ENCODE measurements at regions not wholly inside any gene's neighbourhood (a gene's known extent, or its start where the extent isn't known, plus 50 kb on each side); places are given as distances from the start of the nearest gene placed in this dataset.

DNA sequence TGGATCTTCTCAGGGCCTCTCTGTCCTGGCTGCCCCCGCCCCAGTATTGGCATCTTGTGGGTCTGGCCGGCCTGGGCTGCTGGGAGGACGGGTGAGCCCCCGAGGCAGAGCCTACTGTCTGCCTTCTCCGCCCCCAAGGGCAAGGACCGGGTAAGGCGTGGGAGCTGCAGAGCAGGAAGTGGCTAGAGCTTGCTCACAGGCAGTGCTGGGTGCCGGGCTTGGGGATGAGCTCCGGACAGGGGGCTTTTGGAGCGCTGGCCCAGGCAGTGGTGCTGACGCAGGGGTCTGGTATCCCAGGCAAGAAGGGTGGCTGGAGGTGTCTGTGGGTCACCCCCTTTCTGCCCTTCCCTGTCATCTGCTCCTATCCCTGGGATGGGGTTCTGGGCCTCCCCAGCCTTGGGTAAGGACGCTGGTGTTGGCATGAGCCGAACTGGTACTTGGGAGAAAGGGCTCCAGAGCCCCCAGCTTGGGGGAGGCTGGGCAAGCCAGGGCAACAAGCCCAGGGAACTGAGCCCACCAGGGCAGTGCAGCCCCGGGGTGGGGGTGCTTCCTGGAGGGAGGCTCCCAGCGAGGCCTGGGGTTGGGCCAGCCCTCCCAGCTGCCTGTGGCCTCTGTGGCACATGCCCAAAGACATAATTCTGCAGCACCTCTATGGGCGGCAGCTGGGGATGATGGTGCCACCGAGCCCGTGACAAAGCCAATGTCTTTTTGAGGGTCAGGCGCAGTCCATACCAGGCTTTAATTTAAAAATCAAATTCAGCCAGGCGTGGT lies 126.3 kb downstream of the KIF26A start:
- ATAC-seq: no peak
- POLR2A ChIA-PET: no interaction called here

DNA sequence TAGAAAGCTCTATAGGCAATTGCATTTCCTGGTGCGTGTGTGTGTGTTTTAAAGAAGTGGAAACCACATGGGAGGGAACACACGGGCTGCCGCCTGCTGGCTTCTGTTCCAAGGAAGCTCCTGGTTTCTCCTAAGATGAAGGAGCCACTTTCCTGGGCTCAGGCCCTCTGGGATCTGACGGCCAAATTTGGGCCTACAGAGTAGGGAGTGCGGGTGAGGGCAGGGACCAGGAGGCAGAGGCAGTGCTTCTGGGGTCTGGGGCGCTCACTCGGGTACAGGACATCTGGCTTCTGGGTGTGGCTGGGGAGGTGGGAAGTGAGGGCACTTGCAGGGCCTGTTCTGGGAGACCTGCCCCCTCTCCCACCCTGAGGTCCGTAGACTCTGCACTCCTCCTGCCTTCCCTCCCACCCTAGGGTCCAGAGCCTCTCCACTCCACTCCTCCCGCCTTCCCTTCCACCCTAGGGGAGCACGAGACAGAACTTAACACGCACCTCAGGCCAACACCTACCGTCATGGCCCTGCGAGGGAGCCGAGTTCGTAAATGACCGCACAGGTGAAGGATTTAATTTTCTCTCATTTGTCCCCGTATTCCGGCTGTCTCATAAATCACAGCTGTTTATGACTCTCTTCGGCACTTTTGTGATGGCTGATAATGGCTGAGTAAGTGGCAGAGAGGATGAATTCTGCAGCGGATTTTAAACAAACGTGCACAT lies 127.7 kb downstream of the KIF26A start:
- Mint-ChIP-seq H3K4me1 (peaks cover 19% of the 10 kb centered on the region), H3K27me3 (ENCODE audit: low read depth) (no peaks in the 10 kb centered on the region), H3K9me3 (peaks cover 12% of the 10 kb centered on the region), H3K27ac (no peak overlapping the region), H3K4me3 (no peak overlapping the region), H3K36me3 (0 out of 2 replicates have a peak, but pooled peaks cover under 1% of the 10 kb centered on the region)
- ChIA-PET CTCF (interaction anchor here (0.6 kb wide), 1 partner anchor 191 kb away, joined by 4 read pairs; no protein-coding TSS in a partner anchor), POLR2A (interaction anchor here (0.5 to 0.7 kb wide), 3 partner anchors 415 to 688 kb away, joined by 3 to 7 read pairs (median 3); no protein-coding TSS in a partner anchor)
- DNase-seq (ENCODE audit: low spot score): no peak
- ATAC-seq: no peak
- no peak for TF ChIP-seq NFATC4 (CRISPR knock-in tag; IDR thresholded peaks at IDR 0.05)
- TF ChIP-seq, protein P1, sequence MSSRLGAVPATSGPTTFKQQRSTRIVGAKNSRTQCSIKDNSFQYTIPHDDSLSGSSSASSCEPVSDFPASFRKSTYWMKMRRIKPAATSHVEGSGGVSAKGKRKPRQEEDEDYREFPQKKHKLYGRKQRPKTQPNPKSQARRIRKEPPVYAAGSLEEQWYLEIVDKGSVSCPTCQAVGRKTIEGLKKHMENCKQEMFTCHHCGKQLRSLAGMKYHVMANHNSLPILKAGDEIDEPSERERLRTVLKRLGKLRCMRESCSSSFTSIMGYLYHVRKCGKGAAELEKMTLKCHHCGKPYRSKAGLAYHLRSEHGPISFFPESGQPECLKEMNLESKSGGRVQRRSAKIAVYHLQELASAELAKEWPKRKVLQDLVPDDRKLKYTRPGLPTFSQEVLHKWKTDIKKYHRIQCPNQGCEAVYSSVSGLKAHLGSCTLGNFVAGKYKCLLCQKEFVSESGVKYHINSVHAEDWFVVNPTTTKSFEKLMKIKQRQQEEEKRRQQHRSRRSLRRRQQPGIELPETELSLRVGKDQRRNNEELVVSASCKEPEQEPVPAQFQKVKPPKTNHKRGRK (CRISPR knock-in tag; IDR thresholded peaks at IDR 0.05; ENCODE audit: borderline replicate concordance): no peak
- TF ChIP-seq, protein P2, sequence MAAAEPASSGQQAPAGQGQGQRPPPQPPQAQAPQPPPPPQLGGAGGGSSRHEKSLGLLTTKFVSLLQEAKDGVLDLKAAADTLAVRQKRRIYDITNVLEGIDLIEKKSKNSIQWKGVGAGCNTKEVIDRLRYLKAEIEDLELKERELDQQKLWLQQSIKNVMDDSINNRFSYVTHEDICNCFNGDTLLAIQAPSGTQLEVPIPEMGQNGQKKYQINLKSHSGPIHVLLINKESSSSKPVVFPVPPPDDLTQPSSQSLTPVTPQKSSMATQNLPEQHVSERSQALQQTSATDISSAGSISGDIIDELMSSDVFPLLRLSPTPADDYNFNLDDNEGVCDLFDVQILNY (CRISPR knock-in tag; IDR thresholded peaks at IDR 0.05): no peak
- TF ChIP-seq, protein P3, sequence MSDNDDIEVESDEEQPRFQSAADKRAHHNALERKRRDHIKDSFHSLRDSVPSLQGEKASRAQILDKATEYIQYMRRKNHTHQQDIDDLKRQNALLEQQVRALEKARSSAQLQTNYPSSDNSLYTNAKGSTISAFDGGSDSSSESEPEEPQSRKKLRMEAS (CRISPR knock-in tag; IDR thresholded peaks at IDR 0.05): no peak
- TF ChIP-seq, protein P4, sequence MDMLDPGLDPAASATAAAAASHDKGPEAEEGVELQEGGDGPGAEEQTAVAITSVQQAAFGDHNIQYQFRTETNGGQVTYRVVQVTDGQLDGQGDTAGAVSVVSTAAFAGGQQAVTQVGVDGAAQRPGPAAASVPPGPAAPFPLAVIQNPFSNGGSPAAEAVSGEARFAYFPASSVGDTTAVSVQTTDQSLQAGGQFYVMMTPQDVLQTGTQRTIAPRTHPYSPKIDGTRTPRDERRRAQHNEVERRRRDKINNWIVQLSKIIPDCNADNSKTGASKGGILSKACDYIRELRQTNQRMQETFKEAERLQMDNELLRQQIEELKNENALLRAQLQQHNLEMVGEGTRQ (CRISPR knock-in tag; IDR thresholded peaks at IDR 0.05): no peak
- TF ChIP-seq CREM (CRISPR knock-in tag; IDR thresholded peaks at IDR 0.05): no peak
- no peak for TF ChIP-seq ZNF396 (CRISPR knock-in tag; IDR thresholded peaks at IDR 0.05; ENCODE audit: borderline replicate concordance)

More for the DNA sequence above, 126.3 kb downstream of the KIF26A start:
- Mint-ChIP-seq H3K27me3 (ENCODE audit: low read depth) (no peaks in the 10 kb centered on the region; the same call in 1 of the 2 replicates), H3K4me1 (peaks cover 16% of the 10 kb centered on the region), H3K36me3 (peaks cover 11% of the 10 kb centered on the region), H3K4me3 (no peak overlapping the region), H3K9me3 (peaks cover 25% of the 10 kb centered on the region), H3K27ac (no peak overlapping the region)
- TF ChIP-seq, protein P5, sequence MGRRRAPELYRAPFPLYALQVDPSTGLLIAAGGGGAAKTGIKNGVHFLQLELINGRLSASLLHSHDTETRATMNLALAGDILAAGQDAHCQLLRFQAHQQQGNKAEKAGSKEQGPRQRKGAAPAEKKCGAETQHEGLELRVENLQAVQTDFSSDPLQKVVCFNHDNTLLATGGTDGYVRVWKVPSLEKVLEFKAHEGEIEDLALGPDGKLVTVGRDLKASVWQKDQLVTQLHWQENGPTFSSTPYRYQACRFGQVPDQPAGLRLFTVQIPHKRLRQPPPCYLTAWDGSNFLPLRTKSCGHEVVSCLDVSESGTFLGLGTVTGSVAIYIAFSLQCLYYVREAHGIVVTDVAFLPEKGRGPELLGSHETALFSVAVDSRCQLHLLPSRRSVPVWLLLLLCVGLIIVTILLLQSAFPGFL (CRISPR knock-in tag; IDR thresholded peaks at IDR 0.05; ENCODE audit: borderline replicate concordance): no peak
- TF ChIP-seq, protein P6, sequence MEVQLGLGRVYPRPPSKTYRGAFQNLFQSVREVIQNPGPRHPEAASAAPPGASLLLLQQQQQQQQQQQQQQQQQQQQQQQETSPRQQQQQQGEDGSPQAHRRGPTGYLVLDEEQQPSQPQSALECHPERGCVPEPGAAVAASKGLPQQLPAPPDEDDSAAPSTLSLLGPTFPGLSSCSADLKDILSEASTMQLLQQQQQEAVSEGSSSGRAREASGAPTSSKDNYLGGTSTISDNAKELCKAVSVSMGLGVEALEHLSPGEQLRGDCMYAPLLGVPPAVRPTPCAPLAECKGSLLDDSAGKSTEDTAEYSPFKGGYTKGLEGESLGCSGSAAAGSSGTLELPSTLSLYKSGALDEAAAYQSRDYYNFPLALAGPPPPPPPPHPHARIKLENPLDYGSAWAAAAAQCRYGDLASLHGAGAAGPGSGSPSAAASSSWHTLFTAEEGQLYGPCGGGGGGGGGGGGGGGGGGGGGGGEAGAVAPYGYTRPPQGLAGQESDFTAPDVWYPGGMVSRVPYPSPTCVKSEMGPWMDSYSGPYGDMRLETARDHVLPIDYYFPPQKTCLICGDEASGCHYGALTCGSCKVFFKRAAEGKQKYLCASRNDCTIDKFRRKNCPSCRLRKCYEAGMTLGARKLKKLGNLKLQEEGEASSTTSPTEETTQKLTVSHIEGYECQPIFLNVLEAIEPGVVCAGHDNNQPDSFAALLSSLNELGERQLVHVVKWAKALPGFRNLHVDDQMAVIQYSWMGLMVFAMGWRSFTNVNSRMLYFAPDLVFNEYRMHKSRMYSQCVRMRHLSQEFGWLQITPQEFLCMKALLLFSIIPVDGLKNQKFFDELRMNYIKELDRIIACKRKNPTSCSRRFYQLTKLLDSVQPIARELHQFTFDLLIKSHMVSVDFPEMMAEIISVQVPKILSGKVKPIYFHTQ (CRISPR knock-in tag; IDR thresholded peaks at IDR 0.05): no peak
- TF ChIP-seq ETV6 (CRISPR knock-in tag; IDR thresholded peaks at IDR 0.05): no peak
- TF ChIP-seq ZNF423 (CRISPR knock-in tag; IDR thresholded peaks at IDR 0.05): no peak
- TF ChIP-seq OVOL2 (CRISPR knock-in tag; IDR thresholded peaks at IDR 0.05; ENCODE audit: borderline replicate concordance): no peak
- TF ChIP-seq RELA (CRISPR knock-in tag; IDR thresholded peaks at IDR 0.05; ENCODE audit: borderline replicate concordance): no peak
- no peak for TF ChIP-seq TP53 (CRISPR knock-in tag; IDR thresholded peaks at IDR 0.05)
- TF ChIP-seq, protein P7, sequence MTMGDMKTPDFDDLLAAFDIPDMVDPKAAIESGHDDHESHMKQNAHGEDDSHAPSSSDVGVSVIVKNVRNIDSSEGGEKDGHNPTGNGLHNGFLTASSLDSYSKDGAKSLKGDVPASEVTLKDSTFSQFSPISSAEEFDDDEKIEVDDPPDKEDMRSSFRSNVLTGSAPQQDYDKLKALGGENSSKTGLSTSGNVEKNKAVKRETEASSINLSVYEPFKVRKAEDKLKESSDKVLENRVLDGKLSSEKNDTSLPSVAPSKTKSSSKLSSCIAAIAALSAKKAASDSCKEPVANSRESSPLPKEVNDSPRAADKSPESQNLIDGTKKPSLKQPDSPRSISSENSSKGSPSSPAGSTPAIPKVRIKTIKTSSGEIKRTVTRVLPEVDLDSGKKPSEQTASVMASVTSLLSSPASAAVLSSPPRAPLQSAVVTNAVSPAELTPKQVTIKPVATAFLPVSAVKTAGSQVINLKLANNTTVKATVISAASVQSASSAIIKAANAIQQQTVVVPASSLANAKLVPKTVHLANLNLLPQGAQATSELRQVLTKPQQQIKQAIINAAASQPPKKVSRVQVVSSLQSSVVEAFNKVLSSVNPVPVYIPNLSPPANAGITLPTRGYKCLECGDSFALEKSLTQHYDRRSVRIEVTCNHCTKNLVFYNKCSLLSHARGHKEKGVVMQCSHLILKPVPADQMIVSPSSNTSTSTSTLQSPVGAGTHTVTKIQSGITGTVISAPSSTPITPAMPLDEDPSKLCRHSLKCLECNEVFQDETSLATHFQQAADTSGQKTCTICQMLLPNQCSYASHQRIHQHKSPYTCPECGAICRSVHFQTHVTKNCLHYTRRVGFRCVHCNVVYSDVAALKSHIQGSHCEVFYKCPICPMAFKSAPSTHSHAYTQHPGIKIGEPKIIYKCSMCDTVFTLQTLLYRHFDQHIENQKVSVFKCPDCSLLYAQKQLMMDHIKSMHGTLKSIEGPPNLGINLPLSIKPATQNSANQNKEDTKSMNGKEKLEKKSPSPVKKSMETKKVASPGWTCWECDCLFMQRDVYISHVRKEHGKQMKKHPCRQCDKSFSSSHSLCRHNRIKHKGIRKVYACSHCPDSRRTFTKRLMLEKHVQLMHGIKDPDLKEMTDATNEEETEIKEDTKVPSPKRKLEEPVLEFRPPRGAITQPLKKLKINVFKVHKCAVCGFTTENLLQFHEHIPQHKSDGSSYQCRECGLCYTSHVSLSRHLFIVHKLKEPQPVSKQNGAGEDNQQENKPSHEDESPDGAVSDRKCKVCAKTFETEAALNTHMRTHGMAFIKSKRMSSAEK (CRISPR knock-in tag; IDR thresholded peaks at IDR 0.05; ENCODE audit: borderline replicate concordance): no peak
- TF ChIP-seq, protein P8, sequence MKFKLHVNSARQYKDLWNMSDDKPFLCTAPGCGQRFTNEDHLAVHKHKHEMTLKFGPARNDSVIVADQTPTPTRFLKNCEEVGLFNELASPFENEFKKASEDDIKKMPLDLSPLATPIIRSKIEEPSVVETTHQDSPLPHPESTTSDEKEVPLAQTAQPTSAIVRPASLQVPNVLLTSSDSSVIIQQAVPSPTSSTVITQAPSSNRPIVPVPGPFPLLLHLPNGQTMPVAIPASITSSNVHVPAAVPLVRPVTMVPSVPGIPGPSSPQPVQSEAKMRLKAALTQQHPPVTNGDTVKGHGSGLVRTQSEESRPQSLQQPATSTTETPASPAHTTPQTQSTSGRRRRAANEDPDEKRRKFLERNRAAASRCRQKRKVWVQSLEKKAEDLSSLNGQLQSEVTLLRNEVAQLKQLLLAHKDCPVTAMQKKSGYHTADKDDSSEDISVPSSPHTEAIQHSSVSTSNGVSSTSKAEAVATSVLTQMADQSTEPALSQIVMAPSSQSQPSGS (CRISPR knock-in tag; IDR thresholded peaks at IDR 0.05; ENCODE audit: borderline replicate concordance, low read depth): no peak
- TF ChIP-seq KAT7 (CRISPR knock-in tag; IDR thresholded peaks at IDR 0.05; ENCODE audit: borderline replicate concordance): no peak
- TF ChIP-seq MXD4 (CRISPR knock-in tag; IDR thresholded peaks at IDR 0.05; ENCODE audit: borderline replicate concordance): no peak
- DNase-seq (ENCODE audit: low spot score): peak; percentile 10
- CTCF ChIA-PET: no interaction called here

Data from WTC11 (cell line).